Ecto neural progenitor cell (in vitro differentiated cells): ENCODE measurements at regions not wholly inside any gene's neighbourhood (a gene's known extent, or its start where the extent isn't known, plus 50 kb on each side); places are given as distances from the start of the nearest gene placed in this dataset.

Source experiments
- DNase-seq: peaks from one replicate; pipeline ENCODE4 v3.0.0-alpha.2; 2018; ENCODE audit warnings: low spot score

DNA sequence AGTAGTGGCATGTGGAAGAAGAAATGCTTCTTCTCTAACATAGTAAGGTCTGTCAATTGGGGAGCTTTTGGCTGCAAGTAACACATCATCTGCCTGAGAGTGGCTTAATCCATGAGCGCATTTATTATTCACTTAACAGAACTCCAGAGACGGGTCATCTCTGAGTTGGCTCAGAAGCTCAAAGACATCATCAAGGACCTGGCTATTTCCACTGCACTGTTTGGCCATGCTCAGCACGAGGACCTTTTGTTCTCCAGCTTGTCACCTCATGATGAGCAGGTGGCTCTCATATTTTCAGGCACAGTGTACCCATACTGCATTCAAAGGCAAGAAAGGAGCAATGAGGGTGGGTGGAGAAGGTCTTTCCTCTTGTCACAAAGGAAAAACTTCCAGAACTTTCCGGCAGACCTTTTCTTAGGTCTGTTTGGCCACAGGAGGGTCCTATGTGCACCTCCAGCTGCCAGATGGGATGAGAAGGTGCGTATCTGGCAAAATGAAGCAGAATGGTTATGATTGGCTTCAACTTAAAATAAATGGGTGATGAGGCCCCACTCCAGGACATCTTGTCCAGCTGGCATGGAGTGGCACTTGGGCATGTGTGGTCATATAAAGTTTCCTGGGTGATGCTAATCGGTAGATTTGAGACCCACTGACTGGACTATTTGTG lies 55.6 kb upstream of the SHH start:
- peak; percentile 12 for DNase-seq

DNA sequence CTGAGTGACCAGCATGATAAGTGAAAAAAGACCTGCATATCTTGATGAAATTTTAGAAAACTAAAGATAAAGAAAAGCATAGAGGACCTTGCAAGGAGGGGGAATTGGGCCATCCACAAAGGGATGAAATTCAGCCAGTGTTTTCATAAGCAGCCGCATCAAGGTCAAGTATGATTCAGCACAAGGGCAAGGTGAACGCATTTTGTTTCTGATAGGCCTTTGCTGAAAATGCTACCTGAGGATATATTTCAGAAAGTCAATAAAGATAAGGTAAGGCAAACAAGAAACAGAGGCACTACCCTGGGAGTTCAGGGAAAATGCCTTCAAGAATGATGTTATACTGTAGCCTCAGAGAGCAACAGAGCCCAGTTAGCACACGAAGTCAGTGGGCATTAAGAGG lies 55.0 kb upstream of the SHH start:
- peak; percentile 6 for DNase-seq

DNA sequence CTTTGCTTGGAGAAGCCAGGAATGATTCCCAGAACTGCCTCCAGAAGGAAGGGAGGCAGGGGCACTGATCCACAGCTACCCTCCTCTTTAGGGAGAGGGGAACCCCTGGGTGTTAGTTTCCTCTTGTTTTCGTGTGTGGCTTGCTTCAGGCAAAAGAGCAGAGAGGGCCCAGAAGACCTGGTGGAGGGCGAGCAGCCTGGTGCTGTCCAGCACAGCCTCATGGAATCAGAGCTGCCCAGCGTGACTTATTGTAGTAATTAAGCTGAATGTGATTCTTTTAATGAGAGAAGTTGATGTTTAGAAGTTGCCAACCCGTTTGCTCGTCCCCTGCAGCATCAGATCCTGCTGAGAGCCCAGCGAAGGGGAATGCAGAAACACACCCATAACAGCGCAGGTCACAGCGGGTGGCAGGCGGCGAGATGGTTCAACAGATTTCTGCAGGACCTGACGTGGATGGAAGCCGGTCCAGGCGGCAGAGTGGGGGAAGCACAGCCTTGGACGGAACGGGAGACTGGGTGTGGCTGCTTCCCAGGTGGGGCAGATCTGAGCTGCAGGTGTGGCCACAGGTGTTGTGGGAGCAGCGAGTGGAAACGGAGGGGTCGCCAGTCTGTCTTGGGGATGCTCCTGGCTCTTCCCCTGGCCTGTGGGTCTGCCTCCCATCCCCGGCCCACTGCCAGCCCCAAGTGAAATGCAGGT lies 53.7 kb upstream of the SHH start:
- peak; percentile 38 for DNase-seq

DNA sequence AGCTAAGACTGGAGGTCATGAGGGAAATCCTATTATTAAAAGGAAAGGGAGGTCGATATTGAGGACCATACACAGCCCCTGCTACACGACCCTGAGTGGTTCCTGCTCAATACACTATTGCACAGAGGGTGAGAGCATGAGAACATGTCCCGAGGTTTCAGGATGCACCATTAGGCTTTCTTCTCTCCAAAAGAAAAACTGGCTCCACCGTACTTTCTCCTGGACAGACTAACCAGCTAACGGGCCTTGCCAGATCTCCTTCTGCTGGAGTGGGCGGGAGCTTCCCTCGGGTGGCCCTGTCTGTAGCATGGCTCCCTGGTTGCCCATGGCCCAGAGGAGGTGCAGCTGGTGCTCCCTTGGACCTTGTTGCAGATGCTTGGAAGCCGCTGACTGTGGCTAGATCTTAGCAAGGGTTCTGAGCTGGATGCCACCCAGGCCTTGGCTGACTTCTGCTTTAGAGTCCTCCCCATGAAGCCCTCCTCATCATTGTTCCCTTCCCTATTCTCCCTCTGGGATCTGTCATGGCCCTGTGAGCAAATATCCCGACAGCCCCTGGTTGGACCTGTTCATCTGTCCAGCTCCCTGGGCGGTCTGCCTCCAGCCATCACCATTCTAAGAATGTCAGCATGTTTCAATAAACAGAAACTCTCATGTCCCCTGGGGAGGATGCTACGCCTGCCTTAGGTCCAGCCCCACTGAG lies 52.9 kb upstream of the SHH start:
- peak; percentile 32 for DNase-seq

DNA sequence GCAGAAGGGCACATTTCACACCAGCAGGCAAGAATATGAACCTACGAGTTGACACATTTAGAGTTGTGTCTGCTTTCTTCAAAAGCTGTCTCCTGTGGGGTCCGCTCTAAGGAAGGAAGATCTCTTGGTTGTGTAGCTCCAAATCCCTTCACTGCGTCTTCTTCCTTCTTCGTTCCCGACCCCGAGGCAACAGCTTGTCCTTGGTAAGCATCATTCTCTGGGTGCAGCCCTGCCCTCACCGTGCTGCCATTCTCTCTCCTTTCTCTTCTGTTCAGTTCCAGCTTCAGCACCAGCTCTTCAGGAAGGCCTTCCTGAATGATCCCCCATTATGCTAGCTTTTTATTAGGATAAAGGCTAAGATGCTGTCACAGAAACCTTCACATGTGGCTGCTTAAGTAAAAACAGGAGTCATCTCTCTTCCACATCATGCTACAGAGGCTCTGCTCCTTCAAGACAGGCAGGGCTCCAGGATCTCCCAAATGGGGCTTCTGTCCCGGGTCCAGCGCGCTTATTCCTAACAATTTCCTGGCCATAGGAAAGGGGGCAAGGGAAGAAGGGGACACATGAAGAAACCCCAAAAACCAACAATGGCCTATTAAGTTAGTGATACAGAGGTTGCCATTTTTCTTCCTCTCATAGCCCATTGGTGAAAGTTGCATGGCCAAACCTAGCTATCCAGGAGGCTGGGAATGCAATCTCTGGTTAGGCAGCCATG lies 52.2 kb upstream of the SHH start:
- DNase-seq: peak; percentile 15

DNA sequence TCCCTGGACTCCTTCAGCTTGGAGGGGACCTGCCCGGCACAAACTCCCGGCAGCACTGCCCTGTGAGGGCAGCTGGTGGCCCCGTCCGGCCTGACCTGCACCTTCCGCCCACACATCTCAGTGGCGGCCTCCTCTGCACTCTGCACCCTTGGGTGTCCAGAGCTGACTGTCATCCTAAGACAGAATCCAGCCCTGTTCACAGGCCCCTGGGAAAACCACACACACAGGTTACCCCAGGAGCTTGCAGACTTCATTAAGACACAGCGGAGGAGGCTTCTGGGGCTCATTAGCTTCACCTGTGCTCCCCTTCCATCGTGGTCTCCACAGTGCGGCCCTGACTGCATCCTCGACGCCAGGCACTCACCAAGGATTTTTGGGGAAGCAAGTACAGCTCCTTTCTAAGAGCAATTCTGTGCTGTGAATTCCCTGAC lies 51.5 kb upstream of the SHH start:
- DNase-seq: peak; percentile 32

DNA sequence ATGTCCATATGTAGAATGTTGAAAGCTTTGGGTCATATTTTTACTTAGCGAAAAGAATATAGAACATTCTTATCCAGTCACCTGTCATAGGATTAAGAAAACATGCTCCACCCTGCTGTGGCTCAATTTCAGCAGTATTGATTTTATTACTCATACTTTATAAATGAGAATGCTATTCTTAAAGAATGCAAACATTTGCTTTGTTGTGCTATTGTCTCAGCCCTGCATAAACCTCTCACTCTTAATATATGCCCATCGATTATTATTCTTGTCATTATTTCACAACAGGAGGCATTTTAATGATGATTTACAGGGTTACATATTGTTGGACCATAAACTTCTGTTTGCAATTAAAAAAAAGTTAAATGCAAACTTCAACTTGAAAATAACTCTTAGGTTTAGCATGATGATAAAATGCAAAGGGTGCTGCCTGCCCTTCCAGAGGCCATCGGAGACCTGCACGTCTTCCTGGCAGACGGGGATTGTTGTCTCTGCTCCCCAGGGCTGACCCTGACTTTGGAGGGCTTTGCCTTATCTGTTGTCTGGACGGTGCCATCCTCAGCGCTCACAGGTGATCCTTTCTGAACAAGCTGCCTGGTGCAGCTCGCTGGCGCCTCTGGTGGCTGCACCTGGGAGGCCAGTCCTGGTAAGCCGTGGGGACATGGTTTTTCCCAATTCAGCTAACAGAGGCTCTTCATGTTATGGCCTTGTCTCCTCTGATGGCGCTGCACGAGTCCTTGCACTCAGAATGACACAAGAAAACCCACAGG lies 50.0 kb upstream of the SHH start:
- DNase-seq: peak; percentile 31
